ENCODE measurements at regions not wholly inside any gene's neighbourhood (a gene's known extent, or its start where the extent isn't known, plus 50 kb on each side); places are given as distances from the start of the nearest gene placed in this dataset.

GRCh38 chr10:22133749-22134624 is 83.8 kb downstream of the EBLN1 start (continued):
- 0 out of 2 replicates have a peak, but pooled peaks have one; percentile 2 for TF ChIP-seq MITF (IDR thresholded peaks at IDR 0.05)
- TF ChIP-seq BRCA1 (IDR thresholded peaks at IDR 0.05), result no peak
- no peak for TF ChIP-seq BRCA1 (CRISPR knock-in tag; IDR thresholded peaks at IDR 0.05)
- TF ChIP-seq MAFG (tag; conservative IDR thresholded peaks at IDR 0.05), result peak; percentile 79
- no peak for TF ChIP-seq PTBP1 (IDR thresholded peaks at IDR 0.05; ENCODE audit: low read depth, low read length)
- no peak for TF ChIP-seq ZFP91 (CRISPR knock-in tag; IDR thresholded peaks at IDR 0.05)
- no peak for TF ChIP-seq CBFB (CRISPR knock-in tag; IDR thresholded peaks at IDR 0.05)
- peak; percentile 84 for TF ChIP-seq NCOA1 (IDR thresholded peaks at IDR 0.05; ENCODE audit: low read depth)
- no peak for TF ChIP-seq BDP1 (IDR thresholded peaks at IDR 0.05; ENCODE audit: insufficient read depth, insufficient read length)
- TF ChIP-seq ZNF584 (CRISPR knock-in tag; IDR thresholded peaks at IDR 0.05; ENCODE audit: low read depth), result no peak; the same call in 1 of the 2 replicates
- TF ChIP-seq KDM4B (IDR thresholded peaks at IDR 0.05; ENCODE audit: borderline replicate concordance in 2 of 2, low read depth in 1 of 2), result no peak
- TF ChIP-seq, protein P1, sequence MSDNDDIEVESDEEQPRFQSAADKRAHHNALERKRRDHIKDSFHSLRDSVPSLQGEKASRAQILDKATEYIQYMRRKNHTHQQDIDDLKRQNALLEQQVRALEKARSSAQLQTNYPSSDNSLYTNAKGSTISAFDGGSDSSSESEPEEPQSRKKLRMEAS (CRISPR knock-in tag; IDR thresholded peaks at IDR 0.05), result peak; percentile 70
- no peak for TF ChIP-seq PCBP1 (IDR thresholded peaks at IDR 0.05; ENCODE audit: low read depth, low read length, poor library complexity, severe bottlenecking)
- TF ChIP-seq ZNF146 (CRISPR knock-in tag; IDR thresholded peaks at IDR 0.05; ENCODE audit: unreplicated experiment), result no peak
- no peak for TF ChIP-seq TAF7 (tag; IDR thresholded peaks at IDR 0.05)
- TF ChIP-seq BCOR (IDR thresholded peaks at IDR 0.05), result peak; percentile 74
- no peak for TF ChIP-seq ATF4 (CRISPR knock-in tag; IDR thresholded peaks at IDR 0.05)
- peak; percentile 77; the same call in 1 of the 2 replicates for TF ChIP-seq ZBTB2 (IDR thresholded peaks at IDR 0.05)
- no peak for TF ChIP-seq ZNF707 (CRISPR knock-in tag; conservative IDR thresholded peaks at IDR 0.05)
- no peak for TF ChIP-seq GTF2E2 (tag; IDR thresholded peaks at IDR 0.05)
- no peak for TF ChIP-seq NUFIP1 (IDR thresholded peaks at IDR 0.05; ENCODE audit: partially characterized antibody)
- TF ChIP-seq SIN3A (IDR thresholded peaks at IDR 0.05; ENCODE audit: borderline replicate concordance in 2 of 2, control insufficient read depth in 1 of 2, low read depth in 2 of 2, low read length in 2 of 2), result peak in 1 of 2 experiments; percentile 47; a peak in 1 of 4 replicates
- peak; percentile 46 for TF ChIP-seq HMGN3 (IDR thresholded peaks at IDR 0.05; ENCODE audit: borderline replicate concordance, extremely low read depth, insufficient read length, low read depth, low read length)
- TF ChIP-seq TRIM24 (IDR thresholded peaks at IDR 0.05), result peak; percentile 82 to 91
